K562 (cell line): ENCODE measurements at regions not wholly inside any gene's neighbourhood (a gene's known extent, or its start where the extent isn't known, plus 50 kb on each side); places are given as distances from the start of the nearest gene placed in this dataset.

Experiments used
- ARID1B ChIP-seq: fragments of 450-650 bp; IDR thresholded peaks from 2 replicates; pipeline ENCODE4 v1.6.1; 2016; ENCODE audit warnings: antibody characterized with exemption, mild to moderate bottlenecking, inconsistent platforms
- ARID2 ChIP-seq: fragments of 450-650 bp; IDR thresholded peaks from 2 replicates; pipeline ENCODE4 v1.6.1; 2017; ENCODE audit warnings: antibody characterized with exemption, mild to moderate bottlenecking
- CEBPG ChIP-seq, 3 experiments: fragments of 200-800 bp in 1 of 3; sonication (Bioruptor generic) in 1 of 3; sonication (generic) in 1 of 3; formaldehyde crosslinking in 1 of 3; IDR thresholded peaks in 2 of 3; conservative IDR thresholded peaks in 1 of 3; 2 replicates each; pipeline versions ENCODE4 v1.6.1 to v1.8.0; 2016 to 2022; ENCODE audit warnings: missing compliant biosample characterization in 2 of 3, missing genetic modification characterization in 2 of 3, mild to moderate bottlenecking in 1 of 3, missing genetic modification reagents in 1 of 3
- DIDO1 ChIP-seq: fragments of 450-650 bp; IDR thresholded peaks from 2 replicates; pipeline ENCODE4 v1.6.1; 2016; ENCODE audit warnings: low read depth, missing biosample characterization, missing genetic modification characterization
- EP300 ChIP-seq: IDR thresholded peaks from 2 replicates; pipeline ENCODE4 v1.6.1; 2012; ENCODE audit warnings: low read length, improper control_type of control experiment
- GTF2E2 ChIP-seq: fragments of 200-800 bp; sonication (Bioruptor generic); IDR thresholded peaks from 2 replicates; pipeline ENCODE4 v1.6.1; 2016; ENCODE audit warnings: missing genetic modification characterization, missing compliant biosample characterization
- KLF16 ChIP-seq: IDR thresholded peaks from 2 replicates; pipeline ENCODE4 v1.6.1; 2016; ENCODE audit warnings: antibody characterized with exemption
- MAZ ChIP-seq, 2 experiments: fragments of 450-650 bp in 1 of 2; sonication (generic) in 1 of 2; formaldehyde crosslinking; IDR thresholded peaks in 1 of 2; conservative IDR thresholded peaks in 1 of 2; 2 replicates each; pipeline versions ENCODE4 v1.4.0 to v1.5.0; 2020; ENCODE audit warnings: mild to moderate bottlenecking in 1 of 2, missing genetic modification reagents in 1 of 2
- NCOR1 ChIP-seq: fragments of 450-650 bp; IDR thresholded peaks from 2 replicates; pipeline ENCODE4 v1.6.1; 2016; ENCODE audit warnings: mild to moderate bottlenecking, moderate library complexity
- NRF1 ChIP-seq, 2 experiments: fragments of 450-650 bp; IDR thresholded peaks in 1 of 2; conservative IDR thresholded peaks in 1 of 2; 2 replicates each; pipeline ENCODE4 v1.6.1; 2014; ENCODE audit warnings: mild to moderate bottlenecking in 2 of 2
- POLR2AphosphoS5 ChIP-seq: IDR thresholded peaks from 2 replicates; pipeline ENCODE4 v1.6.1; 2011; ENCODE audit warnings: mild to moderate bottlenecking, low read depth, low read length, moderate library complexity; ENCODE audit not compliant: control insufficient read depth, insufficient read depth
- TAF9B ChIP-seq: fragments of 450-650 bp; IDR thresholded peaks from 2 replicates; pipeline ENCODE4 v1.6.1; 2018; ENCODE audit warnings: mild to moderate bottlenecking; ENCODE audit not compliant: partially characterized antibody
- TBP ChIP-seq: optimal IDR thresholded peaks from 2 replicates; pipeline ENCODE3; 2011; ENCODE audit warnings: low read depth, low read length, improper control_type of control experiment
- TEAD4 ChIP-seq, 2 experiments: sonication (generic) in 1 of 2; formaldehyde crosslinking in 1 of 2; IDR thresholded peaks; 2 replicates each; pipeline versions ENCODE4 v1.6.1 to v1.8.0; 2012 to 2022; ENCODE audit warnings: borderline replicate concordance in 1 of 2, inconsistent platforms in 1 of 2, low read length in 1 of 2, mild to moderate bottlenecking in 1 of 2, missing genetic modification reagents in 1 of 2
- TFAM ChIP-seq: fragments of 250-450 bp; sonication (Bioruptor Pico); conservative IDR thresholded peaks from 2 replicates; pipeline ENCODE4 v1.5.0; 2021; ENCODE audit warnings: mild to moderate bottlenecking, moderate library complexity
- THRB ChIP-seq: fragments of 450-650 bp; formaldehyde crosslinking; conservative IDR thresholded peaks from 2 replicates; pipeline ENCODE4 v1.4.0; 2022; ENCODE audit warnings: mild to moderate bottlenecking, missing genetic modification characterization
- ZBTB26 ChIP-seq: fragments of 450-650 bp; formaldehyde crosslinking; IDR thresholded peaks from 2 replicates; pipeline ENCODE4 v1.4.0; 2022; ENCODE audit warnings: missing genetic modification characterization
- ZBTB5 ChIP-seq: fragments of 450-650 bp; IDR thresholded peaks from 2 replicates; pipeline ENCODE4 v1.6.1; 2017; ENCODE audit warnings: antibody characterized with exemption
- ZKSCAN1 ChIP-seq: fragments of 150-350 bp; IDR thresholded peaks from 2 replicates; pipeline ENCODE4 v1.6.1; 2016; ENCODE audit warnings: low read depth, low read length
- ZNF263 ChIP-seq: sonication (generic); formaldehyde crosslinking; IDR thresholded peaks from 2 replicates; pipeline ENCODE4 v1.8.0; 2022; ENCODE audit warnings: mild to moderate bottlenecking, missing genetic modification reagents, borderline replicate concordance
- TF ChIP-seq, protein P1 (sequence below), 2 experiments: fragments of 450-650 bp; conservative IDR thresholded peaks; 2 replicates each; pipeline ENCODE4 v1.6.1; 2017; ENCODE audit warnings: mild to moderate bottlenecking in 2 of 2, moderate library complexity in 2 of 2

- TF ChIP-seq THRB (CRISPR knock-in tag) = peak; percentile 69; the same call in 1 of the 2 replicates
- peak; percentile 66 for TF ChIP-seq ARID1B
- TF ChIP-seq ZKSCAN1 = peak; percentile 28; the same call in 1 of the 2 replicates
- TF ChIP-seq, protein P1, sequence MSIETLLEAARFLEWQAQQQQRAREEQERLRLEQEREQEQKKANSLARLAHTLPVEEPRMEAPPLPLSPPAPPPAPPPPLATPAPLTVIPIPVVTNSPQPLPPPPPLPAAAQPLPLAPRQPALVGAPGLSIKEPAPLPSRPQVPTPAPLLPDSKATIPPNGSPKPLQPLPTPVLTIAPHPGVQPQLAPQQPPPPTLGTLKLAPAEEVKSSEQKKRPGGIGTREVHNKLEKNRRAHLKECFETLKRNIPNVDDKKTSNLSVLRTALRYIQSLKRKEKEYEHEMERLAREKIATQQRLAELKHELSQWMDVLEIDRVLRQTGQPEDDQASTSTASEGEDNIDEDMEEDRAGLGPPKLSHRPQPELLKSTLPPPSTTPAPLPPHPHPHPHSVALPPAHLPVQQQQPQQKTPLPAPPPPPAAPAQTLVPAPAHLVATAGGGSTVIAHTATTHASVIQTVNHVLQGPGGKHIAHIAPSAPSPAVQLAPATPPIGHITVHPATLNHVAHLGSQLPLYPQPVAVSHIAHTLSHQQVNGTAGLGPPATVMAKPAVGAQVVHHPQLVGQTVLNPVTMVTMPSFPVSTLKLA (conservative IDR thresholded peaks at IDR 0.05) = peak in 1 of 2 experiments; percentile 67; a peak in 2 of 4 replicates
- 0 out of 2 replicates have a peak, but pooled peaks have one; percentile 5 for TF ChIP-seq ZNF263 (CRISPR knock-in tag)
- TF ChIP-seq NRF1 (conservative IDR thresholded peaks at IDR 0.05 in 1 of 2, IDR thresholded peaks at IDR 0.05 in 1 of 2) = 0 out of 4 replicates have a peak, but pooled peaks of 1 of the 2 experiments have one; percentile 15
- TF ChIP-seq ARID2 = peak; percentile 3; the same call in 1 of the 2 replicates
- TF ChIP-seq DIDO1 = no peak
- TF ChIP-seq MAZ (CRISPR knock-in tag; conservative IDR thresholded peaks at IDR 0.05 in 1 of 2, IDR thresholded peaks at IDR 0.05 in 1 of 2) = peak; percentile 57 to 86; a peak in 3 of 4 replicates
- no peak for TF ChIP-seq ZBTB5
- peak; percentile 38; the same call in 1 of the 2 replicates for TF ChIP-seq KLF16
- TF ChIP-seq POLR2AphosphoS5 = peak; percentile 37; the same call in 1 of the 2 replicates
- peak; percentile 12; the same call in 1 of the 2 replicates for TF ChIP-seq TEAD4 (IDR thresholded peaks at IDR 0.05; ENCODE audit: low read length)
- TF ChIP-seq TEAD4 (CRISPR knock-in tag; IDR thresholded peaks at IDR 0.05; ENCODE audit: borderline replicate concordance) = no peak
- TF ChIP-seq GTF2E2 (tag) = peak; percentile 85; the same call in 1 of the 2 replicates
- TF ChIP-seq CEBPG (CRISPR knock-in tag; IDR thresholded peaks at IDR 0.05) = no peak
- 0 out of 4 replicates have a peak, but pooled peaks have one; percentile 0 to 15 for TF ChIP-seq CEBPG (tag; conservative IDR thresholded peaks at IDR 0.05 in 1 of 2, IDR thresholded peaks at IDR 0.05 in 1 of 2)
- TF ChIP-seq TBP = peak; percentile 25
- peak; percentile 66 for TF ChIP-seq TAF9B
- TF ChIP-seq TFAM (CRISPR knock-in tag) = no peak
- TF ChIP-seq ZBTB26 (CRISPR knock-in tag) = peak; percentile 67; the same call in 1 of the 2 replicates
- TF ChIP-seq EP300 = peak; percentile 58; the same call in 1 of the 2 replicates
- TF ChIP-seq NCOR1 = peak; percentile 47; the same call in 1 of the 2 replicates
These were observed 71.0 kb downstream of the CD2 start (continued) for GRCh38 chr1:116825207-116825719.
